Hepatocyte (in vitro differentiated cells): ENCODE measurements at regions not wholly inside any gene's neighbourhood (a gene's known extent, or its start where the extent isn't known, plus 50 kb on each side); places are given as distances from the start of the nearest gene placed in this dataset.

Experiments
- DNase-seq: peaks from one replicate; pipeline ENCODE4 v3.0.0-alpha.2; 2016; ENCODE audit warnings: low spot score
- H2AFZ ChIP-seq: fragments of 200-600 bp; sonication (generic); 2 replicates; pipeline ENCODE4 v1.6.0; 2016; ENCODE audit warnings: antibody characterized with exemption, mild to moderate bottlenecking
- H3K27ac ChIP-seq: fragments of 200-600 bp; sonication (generic); 2 replicates; pipeline ENCODE4 v1.5.1; 2016; ENCODE audit warnings: mild to moderate bottlenecking
- H3K27me3 ChIP-seq: fragments of 200-600 bp; sonication (generic); 2 replicates; pipeline ENCODE4 v1.6.1; 2016
- H3K36me3 ChIP-seq: fragments of 200-600 bp; sonication (generic); replicated peaks from 2 replicates; pipeline ENCODE4 v1.5.1; 2016; ENCODE audit warnings: low read depth; ENCODE audit not compliant: insufficient read depth
- H3K4me1 ChIP-seq: fragments of 200-600 bp; sonication (generic); 2 replicates; pipeline ENCODE4 v1.5.1; 2016; ENCODE audit warnings: mild to moderate bottlenecking, moderate library complexity; ENCODE audit not compliant: insufficient read depth
- H3K4me2 ChIP-seq: fragments of 200-600 bp; sonication (generic); 2 replicates; pipeline ENCODE4 v1.6.0; 2016
- H3K4me3 ChIP-seq: fragments of 200-600 bp; sonication (generic); 2 replicates; pipeline ENCODE4 v1.5.1; 2016; ENCODE audit warnings: mild to moderate bottlenecking
- H3K79me2 ChIP-seq: fragments of 200-600 bp; sonication (generic); 2 replicates; pipeline ENCODE4 v1.6.0; 2017; ENCODE audit warnings: mild to moderate bottlenecking
- H3K9me2 ChIP-seq: fragments of 200-600 bp; sonication (generic); replicated peaks from 2 replicates; pipeline ENCODE4 v1.6.0; 2017; ENCODE audit warnings: mild to moderate bottlenecking; ENCODE audit not compliant: insufficient read depth
- H3K9me3 ChIP-seq: fragments of 200-600 bp; sonication (generic); 2 replicates; pipeline ENCODE4 v1.5.1; 2016; ENCODE audit warnings: low read depth, mild to moderate bottlenecking
- H4K20me1 ChIP-seq: fragments of 200-600 bp; sonication (generic); 2 replicates; pipeline ENCODE4 v1.6.0; 2016; ENCODE audit warnings: mild to moderate bottlenecking; ENCODE audit not compliant: insufficient read depth, poor library complexity, severe bottlenecking
- EZH2 ChIP-seq: fragments of 200-600 bp; sonication (generic); IDR thresholded peaks from 2 replicates; pipeline ENCODE4 v1.6.1; 2016; ENCODE audit warnings: antibody characterized with exemption, mild to moderate bottlenecking, borderline replicate concordance
- EZH2phosphoT487 ChIP-seq: fragments of 200-600 bp; sonication (generic); IDR thresholded peaks from one replicate; pipeline ENCODE4 v1.6.1; 2018; ENCODE audit warnings: antibody characterized with exemption, mild to moderate bottlenecking, low read depth, moderate library complexity; ENCODE audit not compliant: unreplicated experiment, severe bottlenecking
- WGBS: methylation state at CpG from one replicate; pipeline ENCODE4 v1.1.6; 2016; ENCODE audit warnings: low lambda C conversion rate; ENCODE audit errors: missing lambda C conversion rate; 5-methylcytosine and 5-hydroxymethylcytosine counted together
- TF ChIP-seq, protein P1 (sequence below): fragments of 200-600 bp; sonication (generic); IDR thresholded peaks from 2 replicates; pipeline ENCODE4 v1.5.1; 2016; ENCODE audit warnings: antibody characterized with exemption, mild to moderate bottlenecking; ENCODE audit not compliant: poor library complexity

DNA sequence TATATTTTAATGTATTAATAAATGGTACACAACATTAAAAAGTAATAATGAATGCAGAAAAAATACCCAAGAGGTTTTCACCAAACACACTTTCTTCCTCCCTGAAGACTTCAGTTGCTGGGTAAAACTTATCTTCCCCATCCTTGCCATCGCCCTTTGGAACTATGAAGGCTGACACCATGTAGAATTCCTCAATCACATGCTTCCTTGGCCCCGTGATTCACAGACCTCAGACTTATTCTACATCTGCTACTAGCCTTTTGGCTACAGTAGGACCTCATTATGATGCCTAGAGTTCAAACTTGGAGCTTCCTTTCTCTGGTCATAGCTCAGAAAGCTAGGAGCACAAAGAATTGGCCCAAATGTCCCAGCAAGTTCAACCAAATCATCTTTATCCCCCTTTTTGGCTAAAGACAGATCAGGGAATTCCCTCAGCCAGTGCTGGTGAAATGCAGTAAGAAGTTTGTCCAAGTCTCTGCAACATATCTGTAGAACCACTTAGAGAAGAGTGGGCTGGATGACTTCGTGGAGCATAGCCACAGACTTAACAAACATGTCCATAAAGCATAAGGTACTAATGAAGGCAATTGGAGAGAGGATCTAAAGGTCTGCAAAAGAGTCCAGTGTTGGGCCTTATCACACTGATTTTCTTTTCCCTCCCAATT is 253.5 kb downstream of the SEC61B start:
- H3K36me3 ChIP-seq = no peaks in the 10 kb centered on the region
- H2AFZ ChIP-seq = no peak overlapping the region
- H4K20me1 ChIP-seq = no peaks in the 10 kb centered on the region
- H3K4me1 ChIP-seq = no peaks in the 10 kb centered on the region
- no peaks in the 10 kb centered on the region for H3K9me2 ChIP-seq
- TF ChIP-seq EZH2phosphoT487 (no peak), EZH2 (no peak)
- TF ChIP-seq, protein P1, sequence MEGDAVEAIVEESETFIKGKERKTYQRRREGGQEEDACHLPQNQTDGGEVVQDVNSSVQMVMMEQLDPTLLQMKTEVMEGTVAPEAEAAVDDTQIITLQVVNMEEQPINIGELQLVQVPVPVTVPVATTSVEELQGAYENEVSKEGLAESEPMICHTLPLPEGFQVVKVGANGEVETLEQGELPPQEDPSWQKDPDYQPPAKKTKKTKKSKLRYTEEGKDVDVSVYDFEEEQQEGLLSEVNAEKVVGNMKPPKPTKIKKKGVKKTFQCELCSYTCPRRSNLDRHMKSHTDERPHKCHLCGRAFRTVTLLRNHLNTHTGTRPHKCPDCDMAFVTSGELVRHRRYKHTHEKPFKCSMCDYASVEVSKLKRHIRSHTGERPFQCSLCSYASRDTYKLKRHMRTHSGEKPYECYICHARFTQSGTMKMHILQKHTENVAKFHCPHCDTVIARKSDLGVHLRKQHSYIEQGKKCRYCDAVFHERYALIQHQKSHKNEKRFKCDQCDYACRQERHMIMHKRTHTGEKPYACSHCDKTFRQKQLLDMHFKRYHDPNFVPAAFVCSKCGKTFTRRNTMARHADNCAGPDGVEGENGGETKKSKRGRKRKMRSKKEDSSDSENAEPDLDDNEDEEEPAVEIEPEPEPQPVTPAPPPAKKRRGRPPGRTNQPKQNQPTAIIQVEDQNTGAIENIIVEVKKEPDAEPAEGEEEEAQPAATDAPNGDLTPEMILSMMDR = no peak
- no peak overlapping the region for H3K4me2 ChIP-seq
- H3K4me3 ChIP-seq = no peak overlapping the region
- no peaks in the 10 kb centered on the region for H3K79me2 ChIP-seq
- H3K27me3 ChIP-seq = no peaks in the 10 kb centered on the region
- no peak overlapping the region for H3K27ac ChIP-seq
- 79% methylated on average over 3 of the region's 3 CpGs for WGBS
- no peaks in the 10 kb centered on the region for H3K9me3 ChIP-seq
- DNase-seq = no peak

DNA sequence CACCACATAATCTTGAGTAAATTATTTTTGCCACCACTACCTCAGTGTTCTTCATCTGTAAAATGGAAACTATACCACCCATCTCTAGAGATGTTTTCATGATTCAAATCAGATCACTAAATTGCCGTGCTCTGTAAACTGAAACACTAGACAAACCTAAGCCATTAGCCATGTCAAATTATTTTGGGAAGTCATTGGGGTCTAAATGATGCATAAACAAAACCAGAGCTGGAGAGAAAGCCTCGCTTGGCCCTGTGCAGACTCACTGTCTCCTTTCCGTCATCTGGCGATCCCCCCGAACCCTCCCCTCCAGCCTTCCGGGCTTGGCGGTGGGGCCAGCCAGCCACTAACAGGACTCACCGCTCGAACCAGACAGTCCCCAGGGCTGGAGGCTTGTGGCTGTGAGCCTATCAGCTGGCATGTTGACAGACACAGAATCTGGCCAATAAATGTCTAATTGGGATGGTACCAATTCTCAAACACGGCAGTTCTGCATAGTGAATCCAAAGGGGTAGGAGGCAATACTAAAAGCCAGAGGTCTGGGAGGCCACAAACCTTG is 256.5 kb downstream of the SEC61B start:
- H3K9me2 ChIP-seq = no peaks in the 10 kb centered on the region
- no peaks in the 10 kb centered on the region for H3K9me3 ChIP-seq
- no peak for DNase-seq
- TF ChIP-seq, protein P1 = no peak
- TF ChIP-seq EZH2phosphoT487 (no peak), EZH2 (no peak)
- no peaks in the 10 kb centered on the region for H3K79me2 ChIP-seq
- no peaks in the 10 kb centered on the region for H3K36me3 ChIP-seq
- H3K27ac ChIP-seq = no peak overlapping the region
- H3K4me2 ChIP-seq = no peak overlapping the region
- no peak overlapping the region for H2AFZ ChIP-seq
- no peaks in the 10 kb centered on the region for H3K4me1 ChIP-seq
- H4K20me1 ChIP-seq = no peaks in the 10 kb centered on the region
- no peak overlapping the region for H3K4me3 ChIP-seq
- no peaks in the 10 kb centered on the region for H3K27me3 ChIP-seq
- 45% methylated on average over 10 of the region's 10 CpGs for WGBS

DNA sequence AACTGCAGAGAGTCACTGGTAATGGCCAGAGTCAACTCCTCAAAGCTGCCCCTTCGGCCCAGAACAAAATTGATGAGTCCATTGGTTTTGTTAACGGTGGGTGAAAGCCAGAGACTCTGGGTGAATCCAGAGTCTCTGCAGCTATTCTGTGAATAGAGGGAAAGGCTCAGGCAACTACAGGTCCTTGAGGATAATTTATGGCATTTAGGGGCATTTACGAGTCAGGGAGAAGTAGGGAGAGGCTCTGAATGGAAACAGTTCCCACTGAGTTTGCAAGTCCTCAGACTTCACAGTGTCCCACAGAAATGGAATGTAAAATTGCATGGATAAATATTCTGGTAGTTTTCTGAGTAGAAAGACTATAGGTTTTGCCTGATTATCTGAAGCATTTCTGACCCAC is 257.8 kb downstream of the SEC61B start:
- Histone ChIP-seq H3K4me1 (no peaks in the 10 kb centered on the region), H3K4me3 (no peak overlapping the region), H3K9me2 (no peaks in the 10 kb centered on the region), H4K20me1 (no peaks in the 10 kb centered on the region), H3K27me3 (no peaks in the 10 kb centered on the region), H2AFZ (no peak overlapping the region), H3K27ac (no peak overlapping the region), H3K4me2 (no peak overlapping the region), H3K36me3 (no peaks in the 10 kb centered on the region), H3K79me2 (no peaks in the 10 kb centered on the region), H3K9me3 (peaks cover 4% of the 10 kb centered on the region)
- DNase-seq = no peak
- 55% methylated on average over 3 of the region's 3 CpGs for WGBS
- TF ChIP-seq EZH2 = no peak
- TF ChIP-seq, protein P1 = no peak
- no peak for TF ChIP-seq EZH2phosphoT487
